DMS53 treated with DMSO at 0.1 percent for 48 hours (cell line): ENCODE measurements at regions not wholly inside any gene's neighbourhood (a gene's known extent, or its start where the extent isn't known, plus 50 kb on each side); places are given as distances from the start of the nearest gene placed in this dataset.

Source experiments
- DNase-seq: peaks from one replicate; lab custom pipeline; 2025; ENCODE audit not compliant: unreplicated experiment; lab: John Stamatoyannopoulos, UW

DNA sequence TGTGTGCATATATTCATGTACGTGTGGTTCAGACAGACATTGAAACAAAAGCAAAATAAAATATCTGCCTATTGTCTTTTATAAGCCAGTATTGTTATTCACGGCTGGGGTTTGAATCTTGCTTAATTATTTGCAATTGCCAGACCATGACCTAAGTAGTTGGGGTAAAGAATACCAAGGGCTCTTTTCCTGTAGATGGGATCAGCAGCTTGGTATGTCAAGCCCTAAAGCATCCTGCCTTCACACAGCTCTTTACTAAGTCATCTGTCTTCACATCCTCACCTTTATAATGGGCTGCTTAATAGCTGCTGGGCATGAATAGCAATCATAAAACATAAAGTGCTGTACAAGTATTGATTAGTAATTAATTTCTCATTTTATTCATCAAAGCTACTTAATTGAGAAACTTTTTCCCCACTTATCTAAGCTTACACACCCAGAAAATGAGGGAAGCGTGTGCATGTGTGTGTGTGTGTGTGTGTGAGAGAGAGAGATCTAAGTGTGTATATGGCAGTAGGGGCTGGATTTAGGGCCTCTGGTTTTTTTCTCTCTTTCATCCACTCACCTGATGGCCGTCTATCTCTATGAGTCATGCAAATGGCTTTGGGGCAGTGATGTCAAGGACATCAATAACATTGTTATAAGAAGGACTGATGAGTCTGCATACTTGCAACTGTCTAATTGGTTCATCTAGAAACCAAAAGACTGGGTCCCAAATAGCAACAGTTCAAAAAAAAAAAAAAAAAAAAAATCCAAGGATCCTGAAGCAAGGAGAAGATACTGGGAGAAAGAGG is 244.1 kb upstream of the TNP1 start:
- no peak for DNase-seq

DNA sequence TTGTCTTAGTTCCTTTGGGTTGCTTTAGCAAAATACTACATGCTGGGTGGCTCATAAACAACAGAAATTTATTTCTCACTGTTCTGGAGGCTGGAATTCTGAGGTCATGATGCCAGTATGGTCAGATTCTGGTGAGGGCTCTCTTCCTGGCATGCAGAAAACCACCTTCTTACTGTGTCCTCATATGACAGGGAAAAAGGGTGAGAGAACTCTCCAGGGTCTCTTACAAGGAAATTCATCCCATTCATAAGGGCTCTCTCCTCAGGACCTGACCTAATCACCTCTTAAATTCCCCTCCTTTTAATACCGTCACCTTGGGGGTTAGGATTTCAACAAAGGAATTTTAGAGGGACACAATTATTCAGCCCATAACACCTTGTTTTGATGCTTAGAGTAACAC is 243.1 kb upstream of the TNP1 start:
- no peak for DNase-seq

DNA sequence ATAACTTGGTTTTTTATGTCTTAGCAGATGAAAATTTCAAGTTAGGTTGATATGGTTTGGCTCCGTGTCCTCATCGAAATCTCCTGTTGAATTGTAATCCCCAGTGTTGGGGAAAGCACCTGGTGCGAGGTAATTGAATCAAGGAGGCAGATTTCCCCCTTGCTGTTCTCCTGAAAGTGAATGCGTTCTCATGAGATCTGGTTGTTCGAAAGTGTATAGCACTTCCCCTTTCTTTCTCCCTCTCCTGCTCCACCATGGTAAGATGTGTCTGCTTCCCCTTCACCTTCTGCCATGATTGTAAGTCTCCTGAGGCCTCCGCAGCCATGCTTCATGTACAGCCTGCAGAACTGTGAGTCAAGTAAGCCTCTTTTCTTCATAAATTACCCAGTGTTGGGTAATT is 242.1 kb upstream of the TNP1 start:
- DNase-seq: no peak

DNA sequence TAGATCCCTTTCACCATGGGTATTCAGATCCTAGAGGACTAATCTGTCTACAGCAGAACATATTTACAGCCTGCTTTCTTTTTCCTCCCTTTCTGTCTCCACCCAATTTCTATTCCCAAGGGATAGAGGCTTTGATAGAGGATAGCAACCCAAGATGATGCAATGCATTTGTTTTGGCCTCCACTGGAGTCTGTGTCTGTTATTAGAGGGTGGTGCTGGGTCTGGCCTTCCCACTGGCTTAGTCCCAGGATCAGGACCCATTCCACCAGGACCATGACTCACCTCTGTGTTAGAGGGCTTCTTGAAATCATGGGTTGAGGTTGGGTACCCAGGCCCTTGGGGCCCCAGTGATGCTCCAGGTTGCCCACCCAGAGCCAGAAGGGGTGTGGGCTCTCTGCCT is 239.7 kb upstream of the TNP1 start:
- DNase-seq: no peak

DNA sequence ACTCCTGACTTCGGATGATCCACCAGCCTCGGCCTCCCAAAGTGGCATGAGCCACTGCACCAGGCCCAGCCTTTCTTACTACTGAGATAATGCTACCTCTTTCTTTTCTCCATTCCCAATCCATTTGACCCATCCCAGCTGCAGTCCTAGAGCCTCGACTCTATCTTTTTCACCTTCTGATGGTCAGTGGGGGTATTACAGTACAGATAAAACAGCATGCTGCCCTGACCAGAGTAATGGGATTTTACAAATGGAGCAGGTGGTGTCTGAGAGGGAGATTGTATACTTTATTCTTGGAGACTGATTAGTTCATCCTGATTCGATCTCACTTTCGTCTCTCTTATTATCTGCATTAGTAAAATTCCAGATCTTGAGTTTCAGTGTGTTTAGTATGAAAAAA is 238.6 kb upstream of the TNP1 start:
- DNase-seq: no peak

DNA sequence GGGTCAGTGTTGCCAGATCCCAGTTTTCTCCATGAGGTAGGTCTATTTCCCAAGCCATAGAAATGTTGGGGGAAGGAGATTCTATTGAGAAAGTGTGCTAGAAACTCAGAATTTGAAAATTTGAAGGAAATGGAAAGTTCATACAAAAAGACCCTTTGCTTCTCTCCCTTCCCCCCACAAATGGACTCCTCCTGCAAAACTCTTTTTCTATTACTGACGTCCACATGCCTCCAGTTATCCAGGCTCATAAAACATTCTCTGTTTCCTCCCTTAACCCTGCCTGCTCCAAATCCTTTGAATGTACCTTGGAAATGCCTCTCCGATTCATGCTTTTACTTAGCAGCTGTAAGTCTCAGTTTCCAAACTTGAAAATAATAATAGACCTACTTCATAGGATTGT is 237.5 kb upstream of the TNP1 start:
- DNase-seq: no peak

DNA sequence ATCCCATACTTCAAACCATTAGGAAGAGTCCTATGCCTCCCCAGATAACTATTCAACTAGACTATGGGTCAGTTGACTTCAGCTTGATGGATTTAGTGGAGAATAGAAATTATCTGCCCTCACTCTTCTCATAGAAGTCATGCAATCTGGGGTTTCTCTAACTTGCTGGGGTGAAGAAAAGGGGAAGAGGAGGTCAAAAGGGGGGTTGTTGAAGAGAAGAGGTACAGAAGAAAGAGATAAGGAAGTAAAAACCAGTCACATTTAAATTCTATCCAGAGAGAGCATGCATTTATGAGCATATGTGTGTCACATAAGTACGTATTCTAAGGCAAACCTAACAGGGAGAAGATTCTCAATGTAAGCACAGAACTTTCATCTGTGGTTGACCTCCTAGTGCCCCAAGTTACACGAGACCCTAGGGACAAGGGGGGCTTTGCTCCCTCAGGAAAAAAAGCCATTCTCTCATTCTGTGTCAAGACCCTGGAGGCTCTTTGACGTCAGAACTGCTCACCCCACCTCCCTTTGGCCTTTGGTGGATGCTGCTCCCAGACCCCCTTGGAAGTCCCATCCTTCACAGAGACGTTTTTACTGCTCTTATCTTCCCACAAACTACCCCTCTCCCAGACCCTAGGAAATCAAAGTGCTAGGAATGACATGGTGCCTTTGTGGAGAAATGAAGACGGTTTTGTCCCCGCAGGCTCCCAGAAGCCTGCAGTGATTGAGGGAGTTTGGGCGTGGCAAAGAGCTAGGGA is 236.8 kb upstream of the TNP1 start:
- DNase-seq: no peak

DNA sequence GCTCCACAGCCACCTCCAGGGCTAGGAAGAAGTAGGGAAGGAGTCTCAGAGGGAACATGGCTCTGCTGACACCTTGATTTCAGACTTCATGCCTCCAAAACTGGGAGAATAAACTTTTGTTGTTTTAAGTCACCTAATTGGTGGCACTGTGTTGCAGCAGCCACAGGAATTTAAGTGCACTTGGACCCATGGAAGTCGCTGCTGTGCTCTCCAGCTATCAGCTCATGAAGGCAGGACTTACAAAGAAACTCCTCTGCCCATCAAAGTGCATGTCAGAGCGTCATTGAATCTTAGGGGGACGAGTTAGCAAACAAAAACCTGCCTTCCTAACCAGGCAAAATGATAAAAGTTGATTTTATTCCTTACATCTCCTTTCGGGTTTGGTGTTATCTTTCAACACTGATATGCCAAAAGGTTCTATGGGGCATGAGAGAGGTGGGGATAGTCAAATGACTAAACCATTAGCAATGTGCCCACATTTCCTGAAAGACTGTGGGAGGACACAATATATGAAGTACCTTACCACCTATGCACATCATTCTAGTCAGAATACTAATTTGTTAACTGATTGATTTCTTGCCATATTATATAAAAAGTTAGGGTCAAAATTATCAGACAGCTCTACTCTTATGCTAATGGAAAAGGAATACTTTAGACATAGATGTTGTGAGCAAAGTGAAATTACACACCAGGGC is 235.8 kb upstream of the TNP1 start:
- no peak for DNase-seq

DNA sequence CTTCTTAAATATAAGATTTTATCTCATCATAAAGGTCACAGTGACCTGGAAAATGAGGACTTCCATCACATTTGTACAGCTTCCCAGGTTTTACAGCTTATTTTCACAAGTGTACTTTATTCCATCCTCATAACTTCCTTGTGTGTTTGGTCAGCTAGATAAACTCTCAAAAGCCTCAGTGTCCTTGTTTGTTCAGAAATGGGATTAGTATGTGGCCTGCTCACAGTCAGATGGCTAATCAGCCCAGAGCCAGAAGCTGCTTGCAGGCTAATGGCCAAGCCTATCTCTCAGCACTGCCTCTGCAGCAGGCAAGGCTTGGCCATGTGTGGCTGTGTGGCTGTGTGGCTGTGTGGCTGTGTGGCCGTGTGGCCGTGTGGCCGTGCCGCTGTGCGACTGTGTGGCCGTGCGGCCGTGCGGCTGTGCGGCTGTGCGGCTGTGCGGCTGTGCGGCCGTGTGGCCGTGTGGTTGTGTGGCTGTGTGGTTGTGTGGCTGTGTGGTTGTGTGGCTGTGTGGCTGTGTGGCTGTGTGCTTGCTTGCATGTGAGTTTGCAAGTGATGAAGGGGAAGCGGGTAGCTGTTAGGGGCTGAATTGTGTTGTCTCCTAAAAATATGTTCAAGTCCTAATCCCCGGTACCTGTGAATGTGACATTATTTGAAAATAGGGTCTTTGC is 233.0 kb upstream of the TNP1 start:
- peak; percentile 9 for DNase-seq

DNA sequence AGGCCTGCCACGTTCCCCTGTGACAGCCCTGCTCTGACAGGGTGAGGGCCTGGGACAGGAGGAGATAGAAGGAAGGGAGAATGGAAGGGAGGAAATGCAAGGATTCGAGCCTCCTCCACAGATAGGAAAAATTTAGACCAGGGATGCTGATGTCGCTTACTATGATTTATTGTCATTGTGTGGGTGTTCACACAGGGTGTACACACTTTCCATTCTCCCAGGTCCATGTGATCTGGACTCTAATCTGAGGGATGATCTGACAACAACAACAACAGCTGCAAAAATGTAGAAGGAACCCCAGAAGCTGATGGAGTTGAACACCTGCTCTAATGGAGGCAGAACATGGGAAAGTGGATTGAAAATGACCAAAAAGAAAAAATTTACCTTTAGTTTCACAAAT is 231.7 kb upstream of the TNP1 start:
- DNase-seq: no peak

DNA sequence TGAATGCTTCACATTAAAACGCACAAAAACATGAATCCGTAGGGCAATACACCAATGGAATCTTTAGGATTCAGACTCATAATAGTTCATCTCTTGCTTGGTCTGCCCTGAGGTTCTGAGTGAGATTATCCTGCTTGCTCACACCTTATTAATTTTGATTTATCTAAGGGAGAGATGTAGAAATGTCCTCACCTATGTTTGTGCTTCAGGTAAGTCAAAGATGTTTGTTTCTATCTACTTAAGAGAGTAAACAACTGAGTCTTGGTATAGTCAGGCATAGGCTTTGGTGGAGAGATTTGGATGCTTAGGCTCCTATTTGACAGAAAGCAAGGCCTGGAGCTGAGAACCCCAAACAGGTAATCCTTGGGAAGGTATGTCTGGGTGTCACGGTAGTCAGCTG is 231.0 kb upstream of the TNP1 start:
- no peak for DNase-seq

DNA sequence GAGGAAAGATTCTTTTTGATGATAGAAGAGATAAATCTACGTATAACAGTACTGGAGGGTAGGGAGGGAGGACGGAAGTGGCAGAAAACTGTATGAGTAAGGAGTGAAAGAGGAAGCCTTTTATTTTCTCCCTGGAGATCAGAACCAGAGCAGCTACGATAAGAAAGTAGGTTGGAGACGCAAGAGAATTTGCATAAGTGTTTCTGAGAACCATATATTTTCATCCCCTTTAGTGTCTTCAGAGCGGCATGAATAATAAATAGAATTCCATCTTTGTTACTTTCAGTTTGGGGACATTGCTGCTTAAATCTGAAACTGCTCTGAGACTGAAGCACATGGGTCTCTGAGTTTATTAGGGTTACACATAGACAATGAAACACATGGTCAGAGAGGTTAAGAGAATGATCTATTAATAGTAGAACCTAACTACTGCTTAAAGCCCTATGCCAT is 230.2 kb upstream of the TNP1 start:
- DNase-seq: no peak

DNA sequence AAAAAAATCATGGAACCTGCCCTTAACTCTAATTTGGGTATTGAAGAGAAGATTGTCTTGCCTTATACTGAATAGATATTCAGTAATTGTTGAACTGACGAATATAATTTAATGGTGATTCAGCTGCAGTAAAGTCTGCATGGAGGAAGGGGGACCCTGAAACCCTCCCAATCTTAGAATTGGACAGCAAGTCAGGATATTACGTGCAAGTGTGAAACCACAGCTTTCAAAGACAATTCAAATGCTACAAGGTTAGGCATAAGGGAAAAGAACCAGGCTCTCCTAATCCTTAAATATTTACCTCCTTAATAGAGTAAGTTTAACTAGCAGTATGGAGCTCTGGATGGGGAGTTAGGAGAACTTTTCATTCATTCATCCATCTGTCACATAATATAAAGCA is 226.9 kb upstream of the TNP1 start:
- no peak for DNase-seq

DNA sequence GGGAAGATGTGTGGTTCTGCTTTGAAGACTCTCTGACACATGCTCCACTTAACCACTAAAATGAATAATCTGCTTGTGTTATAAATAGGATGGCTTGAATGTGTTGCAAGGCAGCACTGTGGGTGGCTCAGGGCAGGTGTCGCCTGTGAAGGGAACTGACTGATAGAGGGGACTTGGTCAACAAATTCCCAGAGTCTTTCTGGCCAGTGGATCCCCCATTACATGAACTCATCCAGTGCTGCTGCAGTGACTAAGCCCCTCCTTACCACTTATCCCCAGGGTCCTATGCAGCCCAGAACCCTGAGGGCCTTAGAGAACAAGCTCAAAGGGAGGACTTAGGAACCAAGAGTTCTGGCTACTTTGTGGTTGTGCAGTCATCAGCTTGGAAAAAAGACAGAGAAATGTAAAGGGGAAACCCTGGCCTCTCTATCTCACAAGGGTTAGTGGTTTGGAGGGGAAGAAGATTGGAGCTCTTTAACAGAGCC is 226.2 kb upstream of the TNP1 start:
- DNase-seq: no peak

DNA sequence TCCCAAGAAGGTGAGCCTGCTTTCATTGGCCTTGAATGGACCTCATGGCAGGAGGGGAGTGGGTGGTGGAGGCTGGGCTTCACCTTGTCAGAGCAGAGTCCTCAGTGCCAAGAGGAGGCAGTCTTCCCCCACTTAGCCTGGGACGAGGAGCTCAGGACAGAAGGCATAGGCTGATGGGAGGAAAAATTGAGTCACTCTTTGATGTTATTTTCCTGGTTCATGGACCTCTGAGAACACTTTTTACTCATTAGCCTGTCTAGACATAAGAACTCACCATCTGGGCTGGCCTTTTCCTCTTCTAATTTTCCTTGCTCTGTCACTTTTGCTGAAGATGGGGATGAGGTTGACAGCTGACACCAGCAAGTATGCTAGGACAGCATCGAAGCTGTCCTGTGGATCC is 225.7 kb upstream of the TNP1 start:
- DNase-seq: no peak

DNA sequence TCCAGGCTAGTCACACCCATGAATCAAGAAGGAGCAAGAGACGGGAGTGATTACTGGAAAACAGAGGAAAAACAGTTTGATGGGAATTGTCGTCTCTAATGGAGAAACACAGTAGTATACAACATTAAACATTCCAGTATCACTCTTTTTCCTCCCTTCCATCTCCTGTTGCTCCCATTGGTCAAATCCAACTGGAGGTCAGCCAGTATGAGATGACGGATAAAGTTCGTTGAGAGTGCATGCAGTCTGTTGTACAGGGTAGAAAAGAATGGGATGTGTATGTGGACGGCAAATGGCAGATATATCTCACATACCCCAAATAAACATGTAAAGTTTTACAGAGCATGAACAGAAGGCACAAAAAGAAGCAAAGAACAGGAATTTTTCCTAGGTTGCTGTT is 221.9 kb upstream of the TNP1 start:
- no peak for DNase-seq

DNA sequence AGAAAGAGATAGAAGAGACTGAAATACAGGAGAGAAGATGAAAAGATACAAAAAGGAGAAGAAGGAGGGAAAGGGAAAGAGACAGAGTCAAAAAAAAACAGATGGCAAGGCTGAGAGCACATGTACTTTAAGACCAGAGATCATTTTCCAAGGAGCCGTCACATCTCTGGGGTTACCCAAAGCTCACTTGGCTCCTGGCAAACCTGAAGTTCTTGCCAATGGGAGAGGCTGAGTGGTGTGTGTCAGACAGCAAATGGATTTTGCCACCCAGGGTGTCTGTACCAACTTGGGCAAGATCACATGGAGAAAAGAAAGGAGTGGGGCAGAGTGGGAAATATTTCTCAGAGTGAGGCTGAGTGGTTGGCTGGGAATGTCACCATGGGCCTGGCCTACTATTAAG is 219.3 kb upstream of the TNP1 start:
- DNase-seq: no peak

DNA sequence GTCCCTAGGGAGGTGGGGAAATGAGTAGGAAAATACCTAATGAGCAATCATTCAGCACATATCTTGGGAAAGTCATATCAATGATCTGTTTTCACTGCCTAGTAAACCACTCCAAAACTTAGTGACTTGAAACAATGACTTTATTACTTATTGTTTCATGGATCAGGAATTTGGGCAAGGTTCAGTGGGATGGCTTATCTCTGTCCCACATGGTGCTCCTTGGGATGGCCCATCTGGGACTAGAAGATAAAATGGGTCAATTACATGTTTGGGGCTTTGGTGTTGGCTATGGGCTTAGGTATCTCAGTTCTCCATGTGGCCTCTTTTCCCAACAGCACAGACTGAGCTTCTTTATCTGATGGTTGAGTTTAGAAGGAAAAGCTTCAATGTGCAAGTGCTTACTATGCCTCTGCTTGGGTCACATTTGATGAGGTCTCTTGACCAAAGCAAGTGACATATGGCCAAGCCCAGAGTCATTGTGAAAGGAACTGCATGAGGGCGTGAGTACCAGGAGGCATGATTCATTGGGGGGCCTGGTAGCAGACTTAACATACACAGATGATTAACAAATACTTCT is 218.1 kb upstream of the TNP1 start:
- no peak for DNase-seq

DNA sequence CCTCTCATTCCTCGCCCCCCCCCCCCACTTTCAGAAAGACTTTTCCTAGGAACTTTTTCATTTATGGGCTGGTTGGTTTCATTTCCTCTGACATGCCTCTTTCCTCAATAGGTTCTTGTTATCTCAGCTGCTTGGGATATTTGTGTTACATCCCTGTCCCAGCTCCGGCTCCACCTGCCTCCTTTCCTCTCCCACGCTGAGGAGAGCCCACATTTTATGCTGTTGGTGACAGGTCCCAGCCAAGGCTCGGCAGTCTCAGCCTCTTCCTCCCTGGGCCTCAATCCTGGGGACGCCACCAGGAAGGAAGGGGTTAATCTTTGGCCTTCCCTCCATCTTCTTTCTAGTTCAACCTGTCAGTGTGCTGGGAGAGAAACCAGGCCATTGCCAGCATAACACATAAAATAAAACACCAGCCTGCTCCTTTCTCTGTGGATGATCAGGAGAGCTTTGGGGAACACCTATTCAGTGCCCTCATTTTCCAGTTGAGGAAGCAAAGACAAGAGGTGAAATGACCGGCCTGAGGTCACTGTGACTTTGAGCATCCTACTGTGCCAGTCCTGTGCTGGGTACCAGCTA is 216.9 kb upstream of the TNP1 start:
- DNase-seq: no peak

DNA sequence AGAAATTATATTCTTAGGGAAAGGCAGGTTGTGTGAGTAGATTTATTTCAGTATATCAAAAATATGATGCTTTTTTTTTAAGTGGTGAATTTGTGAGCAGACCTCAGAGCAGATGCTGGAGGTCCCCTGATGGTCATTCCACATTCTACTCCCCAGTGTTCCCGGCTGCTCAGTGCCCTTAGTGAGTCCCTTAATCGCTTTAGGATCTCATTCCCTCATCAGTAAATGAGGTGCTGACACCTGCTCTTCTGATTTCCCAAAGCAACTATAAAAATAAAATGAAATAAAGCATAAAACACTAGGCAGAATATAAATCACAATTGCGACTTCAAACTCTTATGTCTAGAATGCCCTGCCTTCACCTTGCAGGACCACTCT is 216.2 kb upstream of the TNP1 start:
- no peak for DNase-seq
